H1 (cell line): ENCODE measurements at regions not wholly inside any gene's neighbourhood (a gene's known extent, or its start where the extent isn't known, plus 50 kb on each side); places are given as distances from the start of the nearest gene placed in this dataset.

Experiments
- CTCF ChIA-PET: fragments of 300-600 bp; sonication (Branson Sonifier 250); formaldehyde crosslinking; loops from one replicate; lab custom pipeline; 2021; ENCODE audit not compliant: partially characterized antibody; lab: Charles Lee
- POLR2A ChIA-PET: fragments of 300-600 bp; sonication (Branson Sonifier 250); formaldehyde crosslinking; loops from one replicate; lab custom pipeline; 2021; ENCODE audit warnings: inconsistent platforms; ENCODE audit not compliant: partially characterized antibody; lab: Charles Lee
- DNase-seq, 2 experiments: peaks; one replicate each; pipeline versions ENCODE4 v3.0.0 to v3.0.0-alpha.2; 2010 to 2022; ENCODE audit warnings: low spot score in 2 of 2, low read depth in 1 of 2, mixed read lengths in 1 of 2
- FAIRE-seq: peaks from 2 replicates; lab custom pipeline; 2011; peaks lifted over from hg19 to GRCh38; lab: Jason Lieb, UNC
- H2AFZ ChIP-seq: 2 replicates; pipeline ENCODE4 v1.8.1; 2012; ENCODE audit warnings: low read length, inconsistent platforms
- H2AK5ac ChIP-seq: 2 replicates; pipeline ENCODE4 v1.6.1; 2013; ENCODE audit warnings: low read depth, low read length
- H2BK120ac ChIP-seq: replicated peaks from 2 replicates; pipeline ENCODE3; 2013; ENCODE audit warnings: low read depth, low read length, inconsistent platforms
- H2BK12ac ChIP-seq: 2 replicates; pipeline ENCODE4 v1.6.1; 2013; ENCODE audit warnings: low read depth, low read length
- H2BK15ac ChIP-seq: 2 replicates; pipeline ENCODE4 v1.6.1; 2013; ENCODE audit warnings: low read length
- H2BK20ac ChIP-seq: 2 replicates; pipeline ENCODE4 v1.6.1; 2013; ENCODE audit warnings: low read length
- H2BK5ac ChIP-seq: 2 replicates; pipeline ENCODE4 v1.6.1; 2013; ENCODE audit warnings: low read depth, low read length
- H3K14ac ChIP-seq: 2 replicates; pipeline ENCODE4 v1.6.1; 2013; ENCODE audit warnings: inconsistent platforms; ENCODE audit not compliant: insufficient read length
- H3K18ac ChIP-seq: 2 replicates; pipeline ENCODE4 v1.6.1; 2013; ENCODE audit warnings: low read length; ENCODE audit errors: extremely low read depth
- H3K23ac ChIP-seq: 2 replicates; pipeline ENCODE4 v1.6.1; 2013; ENCODE audit warnings: inconsistent platforms; ENCODE audit not compliant: insufficient read length
- H3K23me2 ChIP-seq: 2 replicates; pipeline ENCODE4 v1.6.1; 2013; ENCODE audit warnings: low read depth, low read length
- H3K27ac ChIP-seq: 2 replicates; pipeline ENCODE4 v1.6.1; 2011; ENCODE audit warnings: low read depth, low read length, inconsistent platforms
- H3K27me3 ChIP-seq, 4 experiments: replicated peaks in 1 of 4; 1 replicate in 1 of 4; 2 replicates in 3 of 4; pipeline versions ENCODE4 v1.6.1 to v1.8.1; 2011 to 2013; ENCODE audit warnings: low read length in 3 of 4, mild to moderate bottlenecking in 3 of 4, inconsistent platforms in 2 of 4, mixed read lengths in 2 of 4, moderate library complexity in 1 of 4; ENCODE audit not compliant: control insufficient read depth in 3 of 4, insufficient read depth in 3 of 4; ENCODE audit errors: extremely low read depth in 1 of 4
- H3K36me3 ChIP-seq, 4 experiments: 2 replicates each; pipeline versions ENCODE4 v1.6.1 to v1.8.1; 2011 to 2013; ENCODE audit warnings: mild to moderate bottlenecking in 4 of 4, low read length in 3 of 4, moderate library complexity in 2 of 4, control low read depth in 1 of 4, inconsistent platforms in 1 of 4; ENCODE audit not compliant: insufficient read depth in 4 of 4, control insufficient read depth in 2 of 4
- H3K4ac ChIP-seq: replicated peaks from 2 replicates; pipeline ENCODE3; 2013; ENCODE audit warnings: low read length, low read depth, mixed read lengths, inconsistent platforms; ENCODE audit not compliant: insufficient read length
- H3K4me1 ChIP-seq, 4 experiments: replicated peaks in 1 of 4; 1 replicate in 1 of 4; 2 replicates in 3 of 4; pipeline versions ENCODE4 v1.6.1 to v1.8.1; 2011 to 2013; ENCODE audit warnings: low read length in 3 of 4, inconsistent platforms in 2 of 4, mixed read lengths in 1 of 4; ENCODE audit not compliant: insufficient read depth in 4 of 4, control insufficient read depth in 3 of 4
- H3K4me2 ChIP-seq, 2 experiments: 2 replicates each; pipeline versions ENCODE4 v1.6.1 to v1.8.1; 2011 to 2013; ENCODE audit warnings: low read depth in 2 of 2, low read length in 2 of 2, control low read depth in 1 of 2, inconsistent platforms in 1 of 2, mild to moderate bottlenecking in 1 of 2; ENCODE audit not compliant: insufficient read depth in 1 of 2
- H3K4me3 ChIP-seq, 4 experiments: fragments of 200-600, 300-600 bp in 1 of 4; sonication (generic), shearing (Covaris generic), sonication (Bioruptor Twin) in 1 of 4; 2 replicates each; pipeline versions ENCODE4 v1.5.1 to v1.8.1; 2011 to 2016; ENCODE audit warnings: low read length in 4 of 4, low read depth in 3 of 4, control low read depth in 2 of 4, inconsistent platforms in 2 of 4, mild to moderate bottlenecking in 2 of 4, mixed read lengths in 1 of 4, moderate library complexity in 1 of 4; ENCODE audit not compliant: insufficient read depth in 2 of 4; ENCODE audit errors: extremely low read depth in 1 of 4
- H3K56ac ChIP-seq: replicated peaks from 2 replicates; pipeline ENCODE3; 2013; ENCODE audit warnings: low read depth, mild to moderate bottlenecking, mixed read lengths, low read length, inconsistent platforms; ENCODE audit not compliant: insufficient read length
- H3K79me1 ChIP-seq: 2 replicates; pipeline ENCODE4 v1.6.1; 2013; ENCODE audit warnings: low read depth, low read length, control low read depth
- H3K79me2 ChIP-seq, 2 experiments: 2 replicates each; pipeline versions ENCODE4 v1.6.1 to v1.8.1; 2012 to 2013; ENCODE audit warnings: low read length in 2 of 2, mild to moderate bottlenecking in 2 of 2, inconsistent platforms in 1 of 2; ENCODE audit not compliant: insufficient read depth in 2 of 2, control insufficient read depth in 1 of 2
- H3K9ac ChIP-seq, 4 experiments: replicated peaks in 1 of 4; 1 replicate in 1 of 4; 2 replicates in 3 of 4; pipeline versions ENCODE4 v1.6.1 to v1.8.1; 2011 to 2013; ENCODE audit warnings: low read depth in 3 of 4, low read length in 3 of 4, control low read depth in 2 of 4, mild to moderate bottlenecking in 2 of 4, moderate library complexity in 2 of 4, inconsistent platforms in 1 of 4; ENCODE audit errors: extremely low read depth in 1 of 4
- H3K9me3 ChIP-seq, 2 experiments: 2 replicates each; pipeline versions ENCODE4 v1.6.1 to v1.8.1; 2012 to 2013; ENCODE audit warnings: mild to moderate bottlenecking in 2 of 2, moderate library complexity in 2 of 2, control low read depth in 1 of 2, inconsistent platforms in 1 of 2, low read depth in 1 of 2, low read length in 1 of 2, mixed read lengths in 1 of 2; ENCODE audit not compliant: insufficient read depth in 2 of 2
- H4K20me1 ChIP-seq, 2 experiments: replicated peaks in 1 of 2; 2 replicates each; pipeline versions ENCODE3 to v1.8.1; 2011 to 2013; ENCODE audit warnings: inconsistent platforms in 2 of 2, low read length in 2 of 2, mild to moderate bottlenecking in 1 of 2; ENCODE audit not compliant: insufficient read depth in 2 of 2, control insufficient read depth in 1 of 2
- H4K5ac ChIP-seq: 2 replicates; pipeline ENCODE4 v1.6.1; 2013; ENCODE audit warnings: low read length, low read depth, mixed read lengths, inconsistent platforms; ENCODE audit not compliant: insufficient read length
- H4K8ac ChIP-seq: 2 replicates; pipeline ENCODE4 v1.8.0; 2013; ENCODE audit warnings: mild to moderate bottlenecking, moderate library complexity, low read length, inconsistent platforms; ENCODE audit not compliant: insufficient read depth; ENCODE audit errors: extremely low read depth
- H4K91ac ChIP-seq: replicated peaks from 2 replicates; pipeline ENCODE3; 2013; ENCODE audit warnings: low read length, mixed read lengths, inconsistent platforms; ENCODE audit not compliant: insufficient read length
- JUND ChIP-seq: IDR thresholded peaks from 2 replicates; pipeline ENCODE4 v1.6.1; 2011; ENCODE audit warnings: mild to moderate bottlenecking, improper control_type of control experiment, low read length
- MAFK ChIP-seq: IDR thresholded peaks from 2 replicates; pipeline ENCODE4 v1.6.1; 2012; ENCODE audit warnings: low read depth, mild to moderate bottlenecking, improper control_type of control experiment, low read length
- SIX5 ChIP-seq: IDR thresholded peaks from 2 replicates; pipeline ENCODE4 v1.6.1; 2011; ENCODE audit warnings: mild to moderate bottlenecking, low read depth, low read length
- SP2 ChIP-seq: IDR thresholded peaks from 2 replicates; pipeline ENCODE4 v1.6.1; 2012; ENCODE audit warnings: mild to moderate bottlenecking, low read length, inconsistent platforms
- WGBS, 2 experiments: shearing (Covaris generic) in 1 of 2; methylation state at CpG; one replicate each; pipeline versions ENCODE4 v1.1.6 to v1.1.7; 2013 to 2015; ENCODE audit warnings: low lambda C conversion rate in 2 of 2, mixed read lengths in 2 of 2, inconsistent platforms in 1 of 2, low coverage in 1 of 2, missing lambda C conversion rate in 1 of 2; ENCODE audit not compliant: insufficient replicate concordance in 2 of 2, insufficient coverage in 1 of 2, insufficient read length in 1 of 2; ENCODE audit errors: extremely low coverage in 1 of 2, missing lambda C conversion rate in 1 of 2; 5-methylcytosine and 5-hydroxymethylcytosine counted together

DNA sequence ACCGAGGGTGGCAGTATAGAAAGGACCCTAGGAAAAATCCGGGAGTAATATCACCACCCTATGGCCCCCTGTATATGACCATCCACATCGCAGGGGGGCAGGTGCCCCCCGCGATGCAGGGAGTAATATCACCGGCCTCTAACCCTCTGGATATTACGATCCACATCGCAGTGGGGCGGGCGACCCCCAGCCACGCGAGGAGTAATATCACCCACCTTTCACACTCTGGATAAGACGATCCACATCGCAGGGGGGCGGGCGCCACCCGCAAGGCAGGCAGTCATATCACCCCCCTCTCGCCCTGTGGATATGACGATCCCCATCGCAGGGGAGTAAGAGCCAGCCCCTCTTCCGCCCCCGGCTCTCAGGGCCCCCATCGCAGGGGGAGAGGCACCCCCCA lies 76.7 kb upstream of the RUBCNL start:
- WGBS, 2 experiments, result 91% methylated on average over 15 of the region's 23 CpGs; no CpG with 5 or more reads in 1 of the 2 experiments
- Histone ChIP-seq H2BK20ac (no peak overlapping the region), H4K91ac (no peak overlapping the region), H3K4me3 (no peak overlapping the region), H2BK15ac (no peak overlapping the region), H3K4ac (no peak overlapping the region), H3K23me2 (no peaks in the 10 kb centered on the region), H4K8ac (no peak overlapping the region; the same call in 1 of the 2 replicates), H3K23ac (no peak overlapping the region), H3K18ac (no peak overlapping the region), H3K27me3 (no peaks in the 10 kb centered on the region), H3K79me2 (no peaks in the 10 kb centered on the region), H3K4me2 (no peak overlapping the region), H2BK5ac (no peak overlapping the region), H3K14ac (no peak overlapping the region), H3K56ac (no peak overlapping the region), H3K36me3 (no peaks in the 10 kb centered on the region), H3K79me1 (no peaks in the 10 kb centered on the region), H3K4me1 (no peaks in the 10 kb centered on the region), H2AK5ac (no peak overlapping the region), H4K20me1 (no peaks in the 10 kb centered on the region), H2BK12ac (no peak overlapping the region), H3K27ac (no peak overlapping the region), H4K5ac (no peak overlapping the region), H2BK120ac (no peak overlapping the region), H2AFZ (no peak overlapping the region), H3K9me3 (no peaks in the 10 kb centered on the region), H3K9ac (no peak overlapping the region)
- FAIRE-seq (no peak), DNase-seq (no peak)
- POLR2A ChIA-PET, result no interaction called here
- CTCF ChIA-PET, result no interaction called here
- TF ChIP-seq SIX5 (no peak), MAFK (no peak), SP2 (no peak), JUND (no peak)
